Fibroblast of lung (primary cell): ENCODE measurements at regions not wholly inside any gene's neighbourhood (a gene's known extent, or its start where the extent isn't known, plus 50 kb on each side); places are given as distances from the start of the nearest gene placed in this dataset.
"Not testable (repeated sequence)": the region's sequence is repeated elsewhere in the genome, so short reads cannot be mapped to it uniquely, and the experiment has no call there.

ENCODE experiments used
- DNase-seq, 2 donors: peaks; one replicate each; pipeline versions ENCODE4 v3.0.0 to v3.0.0-alpha.2; 2010; ENCODE audit warnings: low read depth in 2 of 2
- H2AFZ ChIP-seq: 2 replicates; pipeline ENCODE4 v1.5.1; 2012; ENCODE audit warnings: low read length, control low read depth, inconsistent platforms
- H3K27ac ChIP-seq: 2 replicates; pipeline ENCODE4 v1.5.1; 2011; ENCODE audit warnings: low read length, control low read depth; ENCODE audit not compliant: insufficient read depth
- H3K27me3 ChIP-seq: 2 replicates; pipeline ENCODE4 v1.5.1; 2011; ENCODE audit warnings: mild to moderate bottlenecking, low read length; ENCODE audit not compliant: control insufficient read depth, insufficient read depth
- H3K36me3 ChIP-seq: 2 replicates; pipeline ENCODE4 v1.5.1; 2011; ENCODE audit warnings: low read length; ENCODE audit not compliant: control insufficient read depth, insufficient read depth
- H3K4me1 ChIP-seq: 2 replicates; pipeline ENCODE4 v1.5.1; 2011; ENCODE audit warnings: low read length; ENCODE audit not compliant: control insufficient read depth, insufficient read depth; ENCODE audit errors: extremely low read depth
- H3K4me2 ChIP-seq: 2 replicates; pipeline ENCODE4 v1.5.1; 2011; ENCODE audit warnings: low read length, control low read depth; ENCODE audit not compliant: insufficient read depth; ENCODE audit errors: extremely low read depth
- H3K4me3 ChIP-seq, 4 experiments: fragments of 200-600 bp in 1 of 4; sonication (generic) in 1 of 4; replicated peaks in 1 of 4; 2 replicates each; pipeline ENCODE4 v1.5.1; 2011 to 2016; ENCODE audit warnings: low read length in 4 of 4, low read depth in 3 of 4, mild to moderate bottlenecking in 3 of 4, control low read depth in 2 of 4, inconsistent platforms in 1 of 4, mixed read lengths in 1 of 4; ENCODE audit not compliant: insufficient read depth in 1 of 4; ENCODE audit errors: control extremely low read depth in 1 of 4
- H3K79me2 ChIP-seq: 2 replicates; pipeline ENCODE4 v1.5.1; 2012; ENCODE audit warnings: mild to moderate bottlenecking, low read length, inconsistent platforms; ENCODE audit not compliant: control insufficient read depth, insufficient read depth
- H3K9ac ChIP-seq: 2 replicates; pipeline ENCODE4 v1.5.1; 2011; ENCODE audit warnings: mild to moderate bottlenecking, low read length, control low read depth; ENCODE audit not compliant: insufficient read depth
- H3K9me3 ChIP-seq: 2 replicates; pipeline ENCODE4 v1.5.1; 2012; ENCODE audit warnings: low read depth, low read length; ENCODE audit not compliant: control insufficient read depth, insufficient read depth
- H4K20me1 ChIP-seq: 2 replicates; pipeline ENCODE4 v1.5.1; 2011; ENCODE audit warnings: low read length; ENCODE audit not compliant: control insufficient read depth, insufficient read depth; ENCODE audit errors: extremely low read depth
- CTCF ChIP-seq, 2 donors: IDR thresholded peaks in 1 of 2; conservative IDR thresholded peaks in 1 of 2; 1 replicate in 1 of 2; 2 replicates in 1 of 2; pipeline ENCODE4 v1.5.1; 2011 to 2012; ENCODE audit warnings: low read length in 2 of 2, control low read depth in 1 of 2, inconsistent platforms in 1 of 2, low read depth in 1 of 2, mild to moderate bottlenecking in 1 of 2
- EZH2 ChIP-seq: IDR thresholded peaks from 2 replicates; pipeline ENCODE4 v1.5.1; 2012; ENCODE audit warnings: low read length, control low read depth, mild to moderate bottlenecking; ENCODE audit errors: missing control alignments

- Histone ChIP-seq H2AFZ (no peak overlapping the region), H3K27ac (no peak overlapping the region), H3K4me3 (no peak overlapping the region), H4K20me1 (no peaks in the 10 kb centered on the region), H3K36me3 (no peaks in the 10 kb centered on the region), H3K27me3 (no peaks in the 10 kb centered on the region), H3K9ac (no peak overlapping the region), H3K4me2 (no peak overlapping the region), H3K9me3 (no peaks in the 10 kb centered on the region), H3K79me2 (no peaks in the 10 kb centered on the region), H3K4me1 (no peaks in the 10 kb centered on the region)
- DNase-seq, result no peak
- TF ChIP-seq EZH2 (no peak), CTCF (conservative IDR thresholded peaks at IDR 0.05 in 1 of 2, IDR thresholded peaks at IDR 0.05 in 1 of 2; ENCODE audit: low read depth in 1 of 2, low read length in 2 of 2) (no peak)
Measured at GRCh38 chr7:4386190-4386589, 295.9 kb upstream of the FOXK1 start.

- not testable (repeated sequence) for DNase-seq, H3K27me3 ChIP-seq, H3K9ac ChIP-seq, H3K9me3 ChIP-seq, H3K36me3 ChIP-seq, H3K79me2 ChIP-seq, H3K4me1 ChIP-seq, H2AFZ ChIP-seq, H3K4me3 ChIP-seq, H3K27ac ChIP-seq, H3K4me2 ChIP-seq, H4K20me1 ChIP-seq
Measured at GRCh38 chr7:4391103-4391502, 291.0 kb upstream of the FOXK1 start.

GRCh38 chr7:4394736-4395135, 287.4 kb upstream of the FOXK1 start:
- no peaks in the 10 kb centered on the region for H3K36me3 ChIP-seq
- H3K4me2 ChIP-seq, result no peak overlapping the region
- H3K4me1 ChIP-seq, result no peaks in the 10 kb centered on the region
- no peaks in the 10 kb centered on the region for H3K9me3 ChIP-seq
- no peak for DNase-seq
- no peak overlapping the region for H3K9ac ChIP-seq
- TF ChIP-seq CTCF (conservative IDR thresholded peaks at IDR 0.05 in 1 of 2, IDR thresholded peaks at IDR 0.05 in 1 of 2; ENCODE audit: low read depth in 1 of 2, low read length in 2 of 2) (no peak), EZH2 (no peak)
- H2AFZ ChIP-seq, result no peak overlapping the region
- no peak overlapping the region for H3K4me3 ChIP-seq
- no peaks in the 10 kb centered on the region for H4K20me1 ChIP-seq
- no peak overlapping the region for H3K27ac ChIP-seq
- no peaks in the 10 kb centered on the region for H3K27me3 ChIP-seq
- no peaks in the 10 kb centered on the region for H3K79me2 ChIP-seq

- no peak overlapping the region for H3K9ac ChIP-seq
- no peak overlapping the region for H3K4me2 ChIP-seq
- H3K36me3 ChIP-seq, result no peaks in the 10 kb centered on the region
- no peaks in the 10 kb centered on the region for H3K9me3 ChIP-seq
- no peak overlapping the region for H2AFZ ChIP-seq
- TF ChIP-seq CTCF (conservative IDR thresholded peaks at IDR 0.05 in 1 of 2, IDR thresholded peaks at IDR 0.05 in 1 of 2; ENCODE audit: low read depth in 1 of 2, low read length in 2 of 2) (no peak), EZH2 (no peak)
- H3K4me3 ChIP-seq, result no peak overlapping the region
- no peaks in the 10 kb centered on the region for H3K79me2 ChIP-seq
- H4K20me1 ChIP-seq, result no peaks in the 10 kb centered on the region
- no peaks in the 10 kb centered on the region for H3K4me1 ChIP-seq
- no peak for DNase-seq
- no peaks in the 10 kb centered on the region for H3K27me3 ChIP-seq
- H3K27ac ChIP-seq, result no peak overlapping the region
Measured at GRCh38 chr7:4399121-4399520, 283.0 kb upstream of the FOXK1 start.
